Neural progenitor cell (in vitro differentiated cells): ENCODE measurements at regions not wholly inside any gene's neighbourhood (a gene's known extent, or its start where the extent isn't known, plus 50 kb on each side); places are given as distances from the start of the nearest gene placed in this dataset.

ENCODE experiments used
- DNase-seq: peaks from one replicate; pipeline ENCODE4 v3.0.0-alpha.2; 2016; ENCODE audit warnings: low spot score
- H2AFZ ChIP-seq: fragments of 200-600 bp; sonication (generic); replicated peaks from 2 replicates; pipeline ENCODE4 v1.6.1; 2016; ENCODE audit warnings: antibody characterized with exemption
- H3F3A ChIP-seq: fragments of 200-600 bp; sonication (generic); 2 replicates; pipeline ENCODE4 v1.6.1; 2016; ENCODE audit warnings: antibody characterized with exemption, low read depth
- H3K27ac ChIP-seq: fragments of 200-600 bp; sonication (generic); 2 replicates; pipeline ENCODE4 v1.5.1; 2016; ENCODE audit warnings: mild to moderate bottlenecking
- H3K27me3 ChIP-seq: fragments of 200-600 bp; sonication (generic); 2 replicates; pipeline ENCODE4 v1.6.1; 2016; ENCODE audit warnings: mild to moderate bottlenecking, moderate library complexity
- H3K36me3 ChIP-seq: fragments of 200-600 bp; sonication (generic); 2 replicates; pipeline ENCODE4 v1.5.1; 2016
- H3K4me1 ChIP-seq: fragments of 200-600 bp; sonication (generic); 2 replicates; pipeline ENCODE4 v1.6.1; 2016; ENCODE audit warnings: mixed run types
- H3K4me2 ChIP-seq: fragments of 200-600 bp; sonication (generic); 2 replicates; pipeline ENCODE4 v1.6.1; 2016
- H3K4me3 ChIP-seq: fragments of 200-600 bp; sonication (generic); 2 replicates; pipeline ENCODE4 v1.5.1; 2016
- H3K79me2 ChIP-seq: fragments of 200-600 bp; sonication (generic); 2 replicates; pipeline ENCODE4 v1.6.1; 2016; ENCODE audit warnings: low read depth
- H3K9ac ChIP-seq: fragments of 200-600 bp; sonication (generic); 2 replicates; pipeline ENCODE4 v1.6.1; 2016
- H3K9me3 ChIP-seq: fragments of 200-600 bp; sonication (generic); 2 replicates; pipeline ENCODE4 v1.5.1; 2016; ENCODE audit warnings: low read depth
- H4K20me1 ChIP-seq: fragments of 200-600 bp; sonication (generic); 2 replicates; pipeline ENCODE4 v1.6.1; 2016; ENCODE audit warnings: low read depth
- H3K27ac Mint-ChIP-seq: 3 replicates; pipeline ENCODE4 v1.8.0; 2021; ENCODE audit warnings: mixed read lengths
- H3K27me3 Mint-ChIP-seq: 2 replicates; pipeline ENCODE4 v1.8.0; 2022; ENCODE audit warnings: low read depth, mild to moderate bottlenecking, inconsistent platforms, moderate library complexity, mixed read lengths; ENCODE audit not compliant: insufficient read depth
- H3K36me3 Mint-ChIP-seq: 3 replicates; pipeline ENCODE4 v1.8.0; 2021; ENCODE audit warnings: mixed read lengths
- H3K4me1 Mint-ChIP-seq: 3 replicates; pipeline ENCODE4 v1.8.0; 2021; ENCODE audit warnings: mixed read lengths
- H3K4me3 Mint-ChIP-seq: 3 replicates; pipeline ENCODE4 v1.8.0; 2021; ENCODE audit warnings: mild to moderate bottlenecking, moderate library complexity, mixed read lengths
- H3K9me3 Mint-ChIP-seq: 3 replicates; pipeline ENCODE4 v1.8.0; 2020; ENCODE audit warnings: mixed read lengths
- CTCF ChIP-seq: fragments of 200-600 bp; sonication (generic); IDR thresholded peaks from 2 replicates; pipeline ENCODE4 v1.5.1; 2017; ENCODE audit warnings: antibody characterized with exemption, mild to moderate bottlenecking
- EZH2 ChIP-seq: fragments of 200-600 bp; sonication (generic); IDR thresholded peaks from 2 replicates; pipeline ENCODE4 v1.6.1; 2017; ENCODE audit warnings: antibody characterized with exemption, mild to moderate bottlenecking, moderate library complexity
- EZH2phosphoT487 ChIP-seq: fragments of 200-600 bp; sonication (generic); IDR thresholded peaks from 2 replicates; pipeline ENCODE4 v1.6.1; 2017; ENCODE audit warnings: antibody characterized with exemption

GRCh38 chr7:88495881-88496725 lies 189.4 kb upstream of the STEAP4 start:
- Histone ChIP-seq H3K79me2 (no peaks in the 10 kb centered on the region), H3K4me1 (peaks cover under 1% of the 10 kb centered on the region), H3F3A (no peaks in the 10 kb centered on the region), H3K4me3 (no peak overlapping the region), H2AFZ (no peak overlapping the region), H3K4me2 (no peak overlapping the region), H3K9me3 (no peaks in the 10 kb centered on the region), H3K36me3 (no peaks in the 10 kb centered on the region), H3K27me3 (no peaks in the 10 kb centered on the region), H3K9ac (no peak overlapping the region), H3K27ac (no peak overlapping the region), H4K20me1 (no peaks in the 10 kb centered on the region)
- no peak for DNase-seq
- no peak for TF ChIP-seq CTCF
- no peak for TF ChIP-seq EZH2
- no peak for TF ChIP-seq EZH2phosphoT487
- Mint-ChIP-seq H3K9me3 (no peaks in the 10 kb centered on the region), H3K27ac (no peak overlapping the region), H3K36me3 (no peaks in the 10 kb centered on the region), H3K4me3 (no peak overlapping the region), H3K27me3 (no peaks in the 10 kb centered on the region), H3K4me1 (no peaks in the 10 kb centered on the region)

- Histone ChIP-seq H3K36me3 (no peaks in the 10 kb centered on the region), H3K9me3 (no peaks in the 10 kb centered on the region), H3K27me3 (no peaks in the 10 kb centered on the region), H3K9ac (no peak overlapping the region), H3K27ac (no peak overlapping the region), H3F3A (no peaks in the 10 kb centered on the region), H4K20me1 (no peaks in the 10 kb centered on the region), H3K79me2 (no peaks in the 10 kb centered on the region), H3K4me3 (no peak overlapping the region), H3K4me1 (peaks cover 11% of the 10 kb centered on the region), H2AFZ (no peak overlapping the region), H3K4me2 (no peak overlapping the region)
- Mint-ChIP-seq H3K4me1 (peaks cover 2% of the 10 kb centered on the region), H3K9me3 (no peaks in the 10 kb centered on the region), H3K27ac (no peak overlapping the region), H3K36me3 (no peaks in the 10 kb centered on the region), H3K27me3 (no peaks in the 10 kb centered on the region), H3K4me3 (no peak overlapping the region)
- TF ChIP-seq EZH2 (no peak), EZH2phosphoT487 (no peak), CTCF (no peak)
- DNase-seq: no peak
Measured at GRCh38 chr7:88492153-88492552, 185.5 kb upstream of the STEAP4 start.

DNA sequence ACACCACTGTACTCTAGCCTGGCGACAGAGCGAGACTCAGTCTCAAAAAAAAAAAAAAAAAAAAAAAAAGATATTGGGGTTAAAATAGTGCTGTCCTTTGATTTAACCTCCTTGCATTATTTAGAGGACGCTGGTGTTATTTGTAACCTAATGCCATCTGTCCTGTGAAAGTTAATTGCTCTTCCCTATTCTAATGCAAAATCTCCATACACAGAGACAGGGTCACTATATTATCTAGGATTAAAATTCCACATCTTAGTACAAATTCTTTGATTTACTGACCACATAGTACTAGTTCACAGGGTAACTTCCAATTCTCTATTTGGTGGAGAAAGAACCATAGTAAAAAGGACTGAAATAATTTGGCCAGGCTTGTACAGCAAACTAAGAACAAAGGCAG lies 184.2 kb upstream of the STEAP4 start:
- no peak for TF ChIP-seq EZH2
- no peak for TF ChIP-seq CTCF
- TF ChIP-seq EZH2phosphoT487: no peak
- Histone ChIP-seq H3K27ac (no peak overlapping the region), H3K9me3 (no peaks in the 10 kb centered on the region), H2AFZ (no peak overlapping the region), H3K4me1 (peaks cover 11% of the 10 kb centered on the region), H3K4me3 (no peak overlapping the region), H4K20me1 (no peaks in the 10 kb centered on the region), H3K4me2 (no peak overlapping the region), H3K36me3 (no peaks in the 10 kb centered on the region), H3K79me2 (no peaks in the 10 kb centered on the region), H3K27me3 (no peaks in the 10 kb centered on the region), H3K9ac (no peak overlapping the region), H3F3A (no peaks in the 10 kb centered on the region)
- Mint-ChIP-seq H3K27me3 (no peaks in the 10 kb centered on the region), H3K27ac (no peak overlapping the region), H3K36me3 (no peaks in the 10 kb centered on the region), H3K9me3 (no peaks in the 10 kb centered on the region), H3K4me3 (no peak overlapping the region), H3K4me1 (peaks cover 2% of the 10 kb centered on the region)
- no peak for DNase-seq
